Loucy (cell line): ENCODE measurements at regions not wholly inside any gene's neighbourhood (a gene's known extent, or its start where the extent isn't known, plus 50 kb on each side); places are given as distances from the start of the nearest gene placed in this dataset.

Experiments used
- H2AFZ ChIP-seq: fragments of 200-600 bp; sonication (generic); 2 replicates; pipeline ENCODE4 v1.6.0; 2016; ENCODE audit warnings: antibody characterized with exemption, mild to moderate bottlenecking, low read length, moderate library complexity
- H3F3A ChIP-seq: fragments of 200-600 bp; 2 replicates; pipeline ENCODE4 v1.6.0; 2016; ENCODE audit warnings: antibody characterized with exemption, low read depth, mild to moderate bottlenecking
- H3K27me3 ChIP-seq: fragments of 200-600 bp; sonication (generic); 2 replicates; pipeline ENCODE4 v1.6.1; 2014; ENCODE audit warnings: low read length, mild to moderate bottlenecking; ENCODE audit not compliant: insufficient read depth, poor library complexity, severe bottlenecking
- H3K36me3 ChIP-seq: fragments of 200-600 bp; sonication (generic); 2 replicates; pipeline ENCODE4 v1.6.1; 2016; ENCODE audit warnings: low read length; ENCODE audit not compliant: insufficient read depth
- H3K4me1 ChIP-seq: fragments of 200-600 bp; sonication (generic); 2 replicates; pipeline ENCODE4 v1.5.1; 2014; ENCODE audit warnings: low read length, mild to moderate bottlenecking; ENCODE audit not compliant: insufficient read depth, poor library complexity, severe bottlenecking
- H3K4me2 ChIP-seq: fragments of 200-600 bp; sonication (generic); 2 replicates; pipeline ENCODE4 v1.6.0; 2014; ENCODE audit warnings: antibody characterized with exemption, low read length, low read depth, mild to moderate bottlenecking; ENCODE audit not compliant: poor library complexity, severe bottlenecking
- H3K4me3 ChIP-seq: fragments of 200-600 bp; sonication (generic); 2 replicates; pipeline ENCODE4 v1.5.1; 2014; ENCODE audit warnings: low read length, mild to moderate bottlenecking, mixed read lengths; ENCODE audit not compliant: poor library complexity, severe bottlenecking
- H3K79me2 ChIP-seq: fragments of 200-600 bp; sonication (generic); 2 replicates; pipeline ENCODE4 v1.6.1; 2014; ENCODE audit warnings: low read length; ENCODE audit not compliant: insufficient read depth
- H3K9ac ChIP-seq: fragments of 200-600 bp; sonication (generic); 2 replicates; pipeline ENCODE4 v1.6.0; 2014; ENCODE audit warnings: mild to moderate bottlenecking, low read depth, low read length, moderate library complexity; ENCODE audit not compliant: poor library complexity, severe bottlenecking
- H3K9me2 ChIP-seq: fragments of 200-600 bp; sonication (generic); replicated peaks from 2 replicates; pipeline ENCODE4 v1.6.1; 2016; ENCODE audit warnings: low read depth, low read length, mixed read lengths
- H3K9me3 ChIP-seq: fragments of 200-600 bp; sonication (generic); 2 replicates; pipeline ENCODE4 v1.6.1; 2014; ENCODE audit warnings: mild to moderate bottlenecking, antibody characterized with exemption, low read length, low read depth; ENCODE audit not compliant: insufficient read depth
- H4K20me1 ChIP-seq: fragments of 200-600 bp; sonication (generic); 2 replicates; pipeline ENCODE4 v1.6.0; 2014; ENCODE audit warnings: antibody characterized with exemption, low read length, mild to moderate bottlenecking; ENCODE audit not compliant: insufficient read depth, poor library complexity, severe bottlenecking
- EZH2phosphoT487 ChIP-seq: fragments of 200-600 bp; IDR thresholded peaks from 2 replicates; pipeline ENCODE4 v1.6.1; 2018; ENCODE audit warnings: antibody characterized with exemption, mild to moderate bottlenecking, moderate library complexity, borderline replicate concordance
- TF ChIP-seq, protein P1 (sequence below): fragments of 200-600 bp; sonication (generic); conservative IDR thresholded peaks from 2 replicates; pipeline ENCODE4 v1.5.1; 2014; ENCODE audit warnings: mild to moderate bottlenecking, antibody characterized with exemption, low read length

DNA sequence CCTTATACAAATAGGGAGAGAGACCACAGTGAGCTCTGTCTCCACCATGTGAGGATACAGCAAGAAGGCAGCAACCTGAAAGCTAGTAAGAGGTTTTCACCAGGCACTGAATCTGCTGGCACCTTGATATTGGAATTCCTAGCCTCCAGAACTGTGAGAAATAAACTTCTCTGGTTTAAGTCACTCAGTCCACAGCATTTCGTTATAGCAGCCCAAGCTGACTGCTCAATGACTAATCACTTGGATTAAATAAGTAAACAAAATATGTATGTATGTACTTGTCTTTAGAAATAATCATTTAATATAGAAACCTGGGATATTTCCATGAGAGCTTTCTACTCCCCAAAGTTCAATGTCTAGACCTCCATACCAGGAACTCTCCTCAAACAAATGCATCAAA, 162.0 kb downstream of the IMPG2 start:
- Histone ChIP-seq H3F3A (no peaks in the 10 kb centered on the region), H3K27me3 (no peaks in the 10 kb centered on the region), H3K4me1 (no peaks in the 10 kb centered on the region), H3K4me3 (no peak overlapping the region), H3K36me3 (no peaks in the 10 kb centered on the region), H3K9ac (no peak overlapping the region), H3K9me3 (no peaks in the 10 kb centered on the region), H3K9me2 (no peaks in the 10 kb centered on the region), H2AFZ (no peak overlapping the region), H3K4me2 (no peak overlapping the region), H4K20me1 (no peaks in the 10 kb centered on the region), H3K79me2 (no peaks in the 10 kb centered on the region)
- TF ChIP-seq EZH2phosphoT487: no peak
- TF ChIP-seq, protein P1, sequence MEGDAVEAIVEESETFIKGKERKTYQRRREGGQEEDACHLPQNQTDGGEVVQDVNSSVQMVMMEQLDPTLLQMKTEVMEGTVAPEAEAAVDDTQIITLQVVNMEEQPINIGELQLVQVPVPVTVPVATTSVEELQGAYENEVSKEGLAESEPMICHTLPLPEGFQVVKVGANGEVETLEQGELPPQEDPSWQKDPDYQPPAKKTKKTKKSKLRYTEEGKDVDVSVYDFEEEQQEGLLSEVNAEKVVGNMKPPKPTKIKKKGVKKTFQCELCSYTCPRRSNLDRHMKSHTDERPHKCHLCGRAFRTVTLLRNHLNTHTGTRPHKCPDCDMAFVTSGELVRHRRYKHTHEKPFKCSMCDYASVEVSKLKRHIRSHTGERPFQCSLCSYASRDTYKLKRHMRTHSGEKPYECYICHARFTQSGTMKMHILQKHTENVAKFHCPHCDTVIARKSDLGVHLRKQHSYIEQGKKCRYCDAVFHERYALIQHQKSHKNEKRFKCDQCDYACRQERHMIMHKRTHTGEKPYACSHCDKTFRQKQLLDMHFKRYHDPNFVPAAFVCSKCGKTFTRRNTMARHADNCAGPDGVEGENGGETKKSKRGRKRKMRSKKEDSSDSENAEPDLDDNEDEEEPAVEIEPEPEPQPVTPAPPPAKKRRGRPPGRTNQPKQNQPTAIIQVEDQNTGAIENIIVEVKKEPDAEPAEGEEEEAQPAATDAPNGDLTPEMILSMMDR: no peak

DNA sequence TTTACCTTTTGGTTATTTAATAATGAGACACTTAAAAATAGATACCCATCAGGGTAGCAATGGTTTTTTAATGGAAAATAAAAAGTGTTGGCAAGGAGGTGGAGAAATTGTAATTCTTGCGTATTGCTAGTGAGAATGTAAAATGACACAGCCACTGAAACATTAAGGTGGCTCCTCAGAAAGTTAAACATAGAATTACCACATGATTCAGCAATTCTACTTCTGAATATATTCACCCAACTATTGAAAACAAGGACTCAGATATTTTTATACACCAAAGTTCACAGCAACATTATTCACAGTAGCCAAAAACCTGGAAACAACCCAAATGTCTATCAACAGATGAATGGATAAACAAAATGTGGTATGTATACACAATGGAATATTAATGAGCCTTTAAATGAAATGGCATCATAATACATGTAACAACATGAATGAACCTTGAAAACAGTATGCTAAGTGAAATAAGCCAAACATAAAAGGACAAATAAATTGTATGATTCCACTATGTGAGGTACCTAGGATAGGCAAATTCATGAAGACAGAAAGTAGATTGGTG, 163.5 kb downstream of the IMPG2 start:
- no peaks in the 10 kb centered on the region for H3K27me3 ChIP-seq
- H3K9ac ChIP-seq: no peak overlapping the region
- H3F3A ChIP-seq: no peaks in the 10 kb centered on the region
- H3K36me3 ChIP-seq: no peaks in the 10 kb centered on the region
- TF ChIP-seq, protein P1: no peak
- no peak for TF ChIP-seq EZH2phosphoT487
- no peaks in the 10 kb centered on the region for H3K79me2 ChIP-seq
- H3K9me2 ChIP-seq: no peaks in the 10 kb centered on the region
- H3K4me3 ChIP-seq: no peak overlapping the region
- no peaks in the 10 kb centered on the region for H3K4me1 ChIP-seq
- H2AFZ ChIP-seq: no peak overlapping the region
- H3K9me3 ChIP-seq: no peaks in the 10 kb centered on the region
- no peak overlapping the region for H3K4me2 ChIP-seq
- no peaks in the 10 kb centered on the region for H4K20me1 ChIP-seq

DNA sequence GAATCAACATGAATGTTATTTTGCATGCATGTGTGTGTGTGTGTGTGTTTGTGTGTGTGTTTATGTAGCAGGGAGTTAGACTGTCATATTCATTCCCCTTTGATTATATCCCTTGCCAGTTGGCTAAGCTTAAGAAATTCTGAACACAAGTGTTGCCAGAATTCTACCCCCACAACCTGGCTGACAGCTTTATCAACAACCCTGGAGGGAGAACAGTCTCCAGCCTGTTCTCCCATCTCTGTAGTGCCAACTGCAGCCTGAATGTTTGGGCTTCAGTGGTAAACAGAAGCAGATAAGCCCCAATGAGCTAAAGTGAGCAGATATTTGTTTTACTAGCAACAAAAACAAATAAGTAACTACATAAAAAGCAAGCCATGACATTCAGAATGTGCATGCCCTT, 162.6 kb upstream of the ABI3BP start:
- Histone ChIP-seq H3K4me2 (no peak overlapping the region), H3K36me3 (no peaks in the 10 kb centered on the region), H2AFZ (no peak overlapping the region), H3K79me2 (no peaks in the 10 kb centered on the region), H3K27me3 (no peaks in the 10 kb centered on the region), H3K4me1 (no peaks in the 10 kb centered on the region), H3K4me3 (no peak overlapping the region), H4K20me1 (no peaks in the 10 kb centered on the region), H3K9ac (no peak overlapping the region), H3K9me2 (no peaks in the 10 kb centered on the region), H3F3A (no peaks in the 10 kb centered on the region), H3K9me3 (no peaks in the 10 kb centered on the region)
- TF ChIP-seq, protein P1: no peak
- TF ChIP-seq EZH2phosphoT487: no peak
